ENCODE measurements at regions not wholly inside any gene's neighbourhood (a gene's known extent, or its start where the extent isn't known, plus 50 kb on each side); places are given as distances from the start of the nearest gene placed in this dataset.

DNA sequence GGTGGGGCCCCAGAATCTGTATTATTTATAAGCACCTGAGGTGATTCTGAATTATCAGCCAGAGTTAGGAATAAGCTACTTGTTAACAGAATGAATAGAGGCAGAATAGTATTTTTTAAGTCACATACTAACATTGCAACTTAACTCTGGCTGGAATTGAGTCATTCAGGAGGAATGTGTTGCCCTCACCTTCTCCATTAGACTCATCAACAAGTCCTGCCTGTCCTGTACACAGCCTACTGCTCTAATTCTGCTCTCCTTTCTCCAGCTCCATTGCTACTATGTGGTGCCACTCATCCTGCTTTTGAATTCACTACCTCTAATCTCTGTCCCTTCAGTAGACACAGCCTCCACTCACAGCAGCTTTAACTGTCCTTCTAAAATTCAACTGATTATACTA is 669.4 kb downstream of the DHX35 start:
- no peak for FAIRE-seq
- CTCF ChIA-PET (ENCODE audit: partially characterized antibody): interaction anchor here (0.7 to 1.4 kb wide), 2 partner anchors 8 to 27 kb away, joined by 3 to 4 read pairs; no protein-coding TSS in a partner anchor
- H3K27me3 ChIP-seq (replicated peaks in 1 of 4; ENCODE audit: control insufficient read depth in 3 of 4, extremely low read depth in 1 of 4, insufficient read depth in 3 of 4, low read length in 3 of 4): no peaks in the 10 kb centered on the region
- no peak overlapping the region for H4K5ac ChIP-seq (ENCODE audit: insufficient read length, low read depth, low read length)
- no peak overlapping the region for H3K27ac ChIP-seq (ENCODE audit: low read depth, low read length)
- no peak overlapping the region for H3K23ac ChIP-seq (ENCODE audit: insufficient read length)
- H2AK5ac ChIP-seq (ENCODE audit: low read depth, low read length): no peak overlapping the region
- H3K4ac ChIP-seq (replicated peaks; ENCODE audit: insufficient read length, low read depth, low read length): no peak overlapping the region
- H3K4me2 ChIP-seq (ENCODE audit: insufficient read depth in 1 of 2, low read depth in 2 of 2, low read length in 2 of 2): no peak overlapping the region
- H3K9me3 ChIP-seq (ENCODE audit: insufficient read depth in 2 of 2, low read depth in 1 of 2, low read length in 1 of 2): no peaks in the 10 kb centered on the region
- H2BK5ac ChIP-seq (ENCODE audit: low read depth, low read length): no peak overlapping the region
- no peaks in the 10 kb centered on the region for H3K36me3 ChIP-seq (ENCODE audit: control insufficient read depth in 2 of 4, insufficient read depth in 4 of 4, low read length in 3 of 4)
- no peak overlapping the region for H2BK120ac ChIP-seq (replicated peaks; ENCODE audit: low read depth, low read length)
- no peak overlapping the region for H2AFZ ChIP-seq (ENCODE audit: low read length)
- POLR2A ChIA-PET (ENCODE audit: partially characterized antibody): interaction anchor here (0.6 kb wide), 1 partner anchor 1689 kb away, joined by 3 read pairs; no protein-coding TSS in a partner anchor
- no peaks in the 10 kb centered on the region; the same call in 1 of the 2 replicates for H3K23me2 ChIP-seq (ENCODE audit: low read depth, low read length)
- no peak overlapping the region for H3K14ac ChIP-seq (ENCODE audit: insufficient read length)
- no peak overlapping the region for H2BK12ac ChIP-seq (ENCODE audit: low read depth, low read length)
- no peaks in the 10 kb centered on the region for H4K20me1 ChIP-seq (replicated peaks in 1 of 2; ENCODE audit: control insufficient read depth in 1 of 2, insufficient read depth in 2 of 2, low read length in 2 of 2)
- H3K18ac ChIP-seq (ENCODE audit: extremely low read depth, low read length): no peak overlapping the region
- H4K8ac ChIP-seq (ENCODE audit: extremely low read depth, insufficient read depth, low read length): no peak overlapping the region
- H3K4me3 ChIP-seq (ENCODE audit: extremely low read depth in 1 of 4, insufficient read depth in 2 of 4, low read depth in 3 of 4, low read length in 4 of 4): no peak overlapping the region
- no peaks in the 10 kb centered on the region for H3K79me2 ChIP-seq (ENCODE audit: control insufficient read depth in 1 of 2, insufficient read depth in 2 of 2, low read length in 2 of 2)
- no peaks in the 10 kb centered on the region for H3K4me1 ChIP-seq (replicated peaks in 1 of 4; ENCODE audit: control insufficient read depth in 3 of 4, insufficient read depth in 4 of 4, low read length in 3 of 4)
- no peak overlapping the region for H3K56ac ChIP-seq (replicated peaks; ENCODE audit: insufficient read length, low read depth, low read length)
- H3K9ac ChIP-seq (replicated peaks in 1 of 4; ENCODE audit: extremely low read depth in 1 of 4, low read depth in 3 of 4, low read length in 3 of 4): no peak overlapping the region
- no peak overlapping the region for H4K91ac ChIP-seq (replicated peaks; ENCODE audit: insufficient read length, low read length)
- no peak overlapping the region for H2BK15ac ChIP-seq (ENCODE audit: low read length)
- no peak for DNase-seq (ENCODE audit: low read depth in 1 of 2, low spot score in 2 of 2)
- no peak overlapping the region for H2BK20ac ChIP-seq (ENCODE audit: low read length)
- no peaks in the 10 kb centered on the region for H3K79me1 ChIP-seq (ENCODE audit: low read depth, low read length)
- no peak for TF ChIP-seq SIX5 (IDR thresholded peaks at IDR 0.05; ENCODE audit: low read depth, low read length)
- no peak for TF ChIP-seq NRF1 (IDR thresholded peaks at IDR 0.05; ENCODE audit: low read depth, low read length)
- no peak for TF ChIP-seq SRF (IDR thresholded peaks at IDR 0.05; ENCODE audit: low read depth, low read length)
- TF ChIP-seq, protein P1, sequence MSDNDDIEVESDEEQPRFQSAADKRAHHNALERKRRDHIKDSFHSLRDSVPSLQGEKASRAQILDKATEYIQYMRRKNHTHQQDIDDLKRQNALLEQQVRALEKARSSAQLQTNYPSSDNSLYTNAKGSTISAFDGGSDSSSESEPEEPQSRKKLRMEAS (IDR thresholded peaks at IDR 0.05): no peak
- TF ChIP-seq SP1 (IDR thresholded peaks at IDR 0.05; ENCODE audit: low read depth, low read length): no peak
- TF ChIP-seq POU5F1 (IDR thresholded peaks at IDR 0.05; ENCODE audit: low read depth, low read length): no peak
- no peak for TF ChIP-seq NANOG (IDR thresholded peaks at IDR 0.05; ENCODE audit: insufficient read depth, low read depth, low read length, poor library complexity, severe bottlenecking)
- TF ChIP-seq TAF7 (optimal IDR thresholded peaks at IDR 0.05; ENCODE audit: borderline replicate concordance, low read depth, low read length): no peak
- TF ChIP-seq CTBP2 (IDR thresholded peaks at IDR 0.05; ENCODE audit: borderline replicate concordance, insufficient read depth, insufficient read length, low read length): no peak
- TF ChIP-seq FOSL1 (IDR thresholded peaks at IDR 0.05; ENCODE audit: insufficient read depth, low read depth, low read length): no peak
- no peak for TF ChIP-seq CREB1 (IDR thresholded peaks at IDR 0.05)
- no peak for TF ChIP-seq CBX8 (IDR thresholded peaks at IDR 0.05; ENCODE audit: borderline replicate concordance, low read depth, low read length)
- no peak for TF ChIP-seq SAP30 (IDR thresholded peaks at IDR 0.05; ENCODE audit: insufficient read depth, insufficient replicate concordance, low read length)
- no peak for TF ChIP-seq SIRT6 (IDR thresholded peaks at IDR 0.05; ENCODE audit: low read length)
- no peak for TF ChIP-seq TAF1 (IDR thresholded peaks at IDR 0.05; ENCODE audit: low read depth, low read length)
- TF ChIP-seq YY1 (IDR thresholded peaks at IDR 0.05; ENCODE audit: low read depth, low read length): no peak
- no peak for TF ChIP-seq GABPA (IDR thresholded peaks at IDR 0.05; ENCODE audit: borderline replicate concordance, insufficient read depth, low read length)
